H1 (cell line): ENCODE measurements at regions not wholly inside any gene's neighbourhood (a gene's known extent, or its start where the extent isn't known, plus 50 kb on each side); places are given as distances from the start of the nearest gene placed in this dataset.

Source experiments
- CTCF ChIA-PET: fragments of 300-600 bp; sonication (Branson Sonifier 250); formaldehyde crosslinking; loops from one replicate; lab custom pipeline; 2021; ENCODE audit not compliant: partially characterized antibody; lab: Charles Lee
- POLR2A ChIA-PET: fragments of 300-600 bp; sonication (Branson Sonifier 250); formaldehyde crosslinking; loops from one replicate; lab custom pipeline; 2021; ENCODE audit warnings: inconsistent platforms; ENCODE audit not compliant: partially characterized antibody; lab: Charles Lee
- DNase-seq, 2 experiments: peaks; one replicate each; pipeline versions ENCODE4 v3.0.0 to v3.0.0-alpha.2; 2010 to 2022; ENCODE audit warnings: low spot score in 2 of 2, low read depth in 1 of 2, mixed read lengths in 1 of 2
- FAIRE-seq: peaks from 2 replicates; lab custom pipeline; 2011; peaks lifted over from hg19 to GRCh38; lab: Jason Lieb, UNC
- H2AFZ ChIP-seq: 2 replicates; pipeline ENCODE4 v1.8.1; 2012; ENCODE audit warnings: low read length, inconsistent platforms
- H2AK5ac ChIP-seq: 2 replicates; pipeline ENCODE4 v1.6.1; 2013; ENCODE audit warnings: low read depth, low read length
- H2BK120ac ChIP-seq: replicated peaks from 2 replicates; pipeline ENCODE3; 2013; ENCODE audit warnings: low read depth, low read length, inconsistent platforms
- H2BK12ac ChIP-seq: 2 replicates; pipeline ENCODE4 v1.6.1; 2013; ENCODE audit warnings: low read depth, low read length
- H2BK15ac ChIP-seq: 2 replicates; pipeline ENCODE4 v1.6.1; 2013; ENCODE audit warnings: low read length
- H2BK20ac ChIP-seq: 2 replicates; pipeline ENCODE4 v1.6.1; 2013; ENCODE audit warnings: low read length
- H2BK5ac ChIP-seq: 2 replicates; pipeline ENCODE4 v1.6.1; 2013; ENCODE audit warnings: low read depth, low read length
- H3K14ac ChIP-seq: 2 replicates; pipeline ENCODE4 v1.6.1; 2013; ENCODE audit warnings: inconsistent platforms; ENCODE audit not compliant: insufficient read length
- H3K18ac ChIP-seq: 2 replicates; pipeline ENCODE4 v1.6.1; 2013; ENCODE audit warnings: low read length; ENCODE audit errors: extremely low read depth
- H3K23ac ChIP-seq: 2 replicates; pipeline ENCODE4 v1.6.1; 2013; ENCODE audit warnings: inconsistent platforms; ENCODE audit not compliant: insufficient read length
- H3K23me2 ChIP-seq: 2 replicates; pipeline ENCODE4 v1.6.1; 2013; ENCODE audit warnings: low read depth, low read length
- H3K27ac ChIP-seq: 2 replicates; pipeline ENCODE4 v1.6.1; 2011; ENCODE audit warnings: low read depth, low read length, inconsistent platforms
- H3K27me3 ChIP-seq, 4 experiments: replicated peaks in 1 of 4; 1 replicate in 1 of 4; 2 replicates in 3 of 4; pipeline versions ENCODE4 v1.6.1 to v1.8.1; 2011 to 2013; ENCODE audit warnings: low read length in 3 of 4, mild to moderate bottlenecking in 3 of 4, inconsistent platforms in 2 of 4, mixed read lengths in 2 of 4, moderate library complexity in 1 of 4; ENCODE audit not compliant: control insufficient read depth in 3 of 4, insufficient read depth in 3 of 4; ENCODE audit errors: extremely low read depth in 1 of 4
- H3K36me3 ChIP-seq, 4 experiments: 2 replicates each; pipeline versions ENCODE4 v1.6.1 to v1.8.1; 2011 to 2013; ENCODE audit warnings: mild to moderate bottlenecking in 4 of 4, low read length in 3 of 4, moderate library complexity in 2 of 4, control low read depth in 1 of 4, inconsistent platforms in 1 of 4; ENCODE audit not compliant: insufficient read depth in 4 of 4, control insufficient read depth in 2 of 4
- H3K4ac ChIP-seq: replicated peaks from 2 replicates; pipeline ENCODE3; 2013; ENCODE audit warnings: low read length, low read depth, mixed read lengths, inconsistent platforms; ENCODE audit not compliant: insufficient read length
- H3K4me1 ChIP-seq, 4 experiments: replicated peaks in 1 of 4; 1 replicate in 1 of 4; 2 replicates in 3 of 4; pipeline versions ENCODE4 v1.6.1 to v1.8.1; 2011 to 2013; ENCODE audit warnings: low read length in 3 of 4, inconsistent platforms in 2 of 4, mixed read lengths in 1 of 4; ENCODE audit not compliant: insufficient read depth in 4 of 4, control insufficient read depth in 3 of 4
- H3K4me2 ChIP-seq, 2 experiments: 2 replicates each; pipeline versions ENCODE4 v1.6.1 to v1.8.1; 2011 to 2013; ENCODE audit warnings: low read depth in 2 of 2, low read length in 2 of 2, control low read depth in 1 of 2, inconsistent platforms in 1 of 2, mild to moderate bottlenecking in 1 of 2; ENCODE audit not compliant: insufficient read depth in 1 of 2
- H3K4me3 ChIP-seq, 4 experiments: fragments of 200-600, 300-600 bp in 1 of 4; sonication (generic), shearing (Covaris generic), sonication (Bioruptor Twin) in 1 of 4; 2 replicates each; pipeline versions ENCODE4 v1.5.1 to v1.8.1; 2011 to 2016; ENCODE audit warnings: low read length in 4 of 4, low read depth in 3 of 4, control low read depth in 2 of 4, inconsistent platforms in 2 of 4, mild to moderate bottlenecking in 2 of 4, mixed read lengths in 1 of 4, moderate library complexity in 1 of 4; ENCODE audit not compliant: insufficient read depth in 2 of 4; ENCODE audit errors: extremely low read depth in 1 of 4
- H3K56ac ChIP-seq: replicated peaks from 2 replicates; pipeline ENCODE3; 2013; ENCODE audit warnings: low read depth, mild to moderate bottlenecking, mixed read lengths, low read length, inconsistent platforms; ENCODE audit not compliant: insufficient read length
- H3K79me1 ChIP-seq: 2 replicates; pipeline ENCODE4 v1.6.1; 2013; ENCODE audit warnings: low read depth, low read length, control low read depth
- H3K79me2 ChIP-seq, 2 experiments: 2 replicates each; pipeline versions ENCODE4 v1.6.1 to v1.8.1; 2012 to 2013; ENCODE audit warnings: low read length in 2 of 2, mild to moderate bottlenecking in 2 of 2, inconsistent platforms in 1 of 2; ENCODE audit not compliant: insufficient read depth in 2 of 2, control insufficient read depth in 1 of 2
- H3K9ac ChIP-seq, 4 experiments: replicated peaks in 1 of 4; 1 replicate in 1 of 4; 2 replicates in 3 of 4; pipeline versions ENCODE4 v1.6.1 to v1.8.1; 2011 to 2013; ENCODE audit warnings: low read depth in 3 of 4, low read length in 3 of 4, control low read depth in 2 of 4, mild to moderate bottlenecking in 2 of 4, moderate library complexity in 2 of 4, inconsistent platforms in 1 of 4; ENCODE audit errors: extremely low read depth in 1 of 4
- H3K9me3 ChIP-seq, 2 experiments: 2 replicates each; pipeline versions ENCODE4 v1.6.1 to v1.8.1; 2012 to 2013; ENCODE audit warnings: mild to moderate bottlenecking in 2 of 2, moderate library complexity in 2 of 2, control low read depth in 1 of 2, inconsistent platforms in 1 of 2, low read depth in 1 of 2, low read length in 1 of 2, mixed read lengths in 1 of 2; ENCODE audit not compliant: insufficient read depth in 2 of 2
- H4K20me1 ChIP-seq, 2 experiments: replicated peaks in 1 of 2; 2 replicates each; pipeline versions ENCODE3 to v1.8.1; 2011 to 2013; ENCODE audit warnings: inconsistent platforms in 2 of 2, low read length in 2 of 2, mild to moderate bottlenecking in 1 of 2; ENCODE audit not compliant: insufficient read depth in 2 of 2, control insufficient read depth in 1 of 2
- H4K5ac ChIP-seq: 2 replicates; pipeline ENCODE4 v1.6.1; 2013; ENCODE audit warnings: low read length, low read depth, mixed read lengths, inconsistent platforms; ENCODE audit not compliant: insufficient read length
- H4K8ac ChIP-seq: 2 replicates; pipeline ENCODE4 v1.8.0; 2013; ENCODE audit warnings: mild to moderate bottlenecking, moderate library complexity, low read length, inconsistent platforms; ENCODE audit not compliant: insufficient read depth; ENCODE audit errors: extremely low read depth
- H4K91ac ChIP-seq: replicated peaks from 2 replicates; pipeline ENCODE3; 2013; ENCODE audit warnings: low read length, mixed read lengths, inconsistent platforms; ENCODE audit not compliant: insufficient read length
- CREB1 ChIP-seq: IDR thresholded peaks from 2 replicates; pipeline ENCODE4 v1.6.1; 2012; ENCODE audit warnings: inconsistent platforms
- EP300 ChIP-seq, 2 experiments: IDR thresholded peaks; 1 replicate in 1 of 2; 2 replicates in 1 of 2; pipeline ENCODE4 v1.6.1; 2011 to 2012; ENCODE audit warnings: low read depth in 2 of 2, low read length in 2 of 2, mild to moderate bottlenecking in 2 of 2, borderline replicate concordance in 1 of 2, inconsistent platforms in 1 of 2, moderate library complexity in 1 of 2
- JUND ChIP-seq: IDR thresholded peaks from 2 replicates; pipeline ENCODE4 v1.6.1; 2011; ENCODE audit warnings: mild to moderate bottlenecking, improper control_type of control experiment, low read length
- KDM4A ChIP-seq: IDR thresholded peaks from one replicate; pipeline ENCODE4 v1.7.1; 2012; ENCODE audit warnings: low read depth, mild to moderate bottlenecking, moderate library complexity, low read length, inconsistent platforms; ENCODE audit not compliant: severe bottlenecking
- NRF1 ChIP-seq: IDR thresholded peaks from 2 replicates; pipeline ENCODE4 v1.6.1; 2011; ENCODE audit warnings: mild to moderate bottlenecking, low read depth, low read length, improper control_type of control experiment
- SP1 ChIP-seq: IDR thresholded peaks from 2 replicates; pipeline ENCODE4 v1.6.1; 2011; ENCODE audit warnings: low read depth, low read length
- TBP ChIP-seq: IDR thresholded peaks from 2 replicates; pipeline ENCODE4 v1.6.1; 2011; ENCODE audit warnings: low read depth, low read length, improper control_type of control experiment
- TCF12 ChIP-seq: IDR thresholded peaks from 2 replicates; pipeline ENCODE4 v1.6.1; 2011; ENCODE audit warnings: low read depth, mild to moderate bottlenecking, low read length
- WGBS, 2 experiments: shearing (Covaris generic) in 1 of 2; methylation state at CpG; one replicate each; pipeline versions ENCODE4 v1.1.6 to v1.1.7; 2013 to 2015; ENCODE audit warnings: low lambda C conversion rate in 2 of 2, mixed read lengths in 2 of 2, inconsistent platforms in 1 of 2, low coverage in 1 of 2, missing lambda C conversion rate in 1 of 2; ENCODE audit not compliant: insufficient replicate concordance in 2 of 2, insufficient coverage in 1 of 2, insufficient read length in 1 of 2; ENCODE audit errors: extremely low coverage in 1 of 2, missing lambda C conversion rate in 1 of 2; 5-methylcytosine and 5-hydroxymethylcytosine counted together

- Histone ChIP-seq H4K20me1 (no peaks in the 10 kb centered on the region), H3K79me2 (no peaks in the 10 kb centered on the region), H3K14ac (no peak overlapping the region), H2BK12ac (0 out of 2 replicates have a peak overlapping the region, but pooled peaks have one; percentile 13), H3K4me2 (peak overlapping the region in 1 of 2 experiments; percentile 43; a peak in 2 of 4 replicates), H3K23me2 (no peaks in the 10 kb centered on the region), H2BK5ac (peak overlapping the region; percentile 6; the same call in 1 of the 2 replicates), H3K27me3 (no peaks in the 10 kb centered on the region), H3K4me3 (no peak overlapping the region; a peak in 1 of 8 replicates), H4K8ac (no peak overlapping the region), H3K18ac (no peak overlapping the region; the same call in 1 of the 2 replicates), H4K91ac (no peak overlapping the region), H3K4me1 (peaks cover 0 to 3% (median 0%) of the 10 kb centered on the region in 4 experiments; a peak in 1 of 7 replicates), H2BK15ac (no peak overlapping the region), H2AFZ (no peak overlapping the region), H3K79me1 (no peaks in the 10 kb centered on the region), H2BK120ac (no peak overlapping the region), H2AK5ac (no peak overlapping the region), H3K56ac (no peak overlapping the region), H4K5ac (no peak overlapping the region), H3K4ac (no peak overlapping the region), H2BK20ac (peak overlapping the region; percentile 97), H3K27ac (peak overlapping the region; percentile 68; the same call in 1 of the 2 replicates), H3K9ac (no peak overlapping the region), H3K9me3 (peaks cover 13 to 20% of the 10 kb centered on the region in 2 experiments; a peak in 3 of 4 replicates), H3K36me3 (no peaks in the 10 kb centered on the region), H3K23ac (no peak overlapping the region)
- no peak for FAIRE-seq
- WGBS, 2 experiments, result 62% methylated on average over 10 of the region's 10 CpGs; no CpG with 5 or more reads in 1 of the 2 experiments
- peak in 1 of 2 experiments; percentile 47 for DNase-seq
- ChIA-PET POLR2A (interaction anchor here (0.6 to 1.2 kb wide), 2 partner anchors 67 to 125 kb away, joined by 3 read pairs; no protein-coding TSS in a partner anchor), CTCF (no interaction called here)
- TF ChIP-seq KDM4A (no peak), JUND (0 out of 2 replicates have a peak, but pooled peaks have one; percentile 11), CREB1 (no peak), SP1 (peak; percentile 64; the same call in 1 of the 2 replicates), TBP (peak; percentile 74), NRF1 (no peak), TCF12 (no peak), EP300 (IDR thresholded peaks at IDR 0.05; ENCODE audit: borderline replicate concordance in 1 of 2, low read depth in 2 of 2, low read length in 2 of 2) (0 out of 3 replicates have a peak, but pooled peaks of 1 of the 2 experiments have one; percentile 69)
These were observed 181.3 kb upstream of the FOXK1 start for GRCh38 chr7:4500812-4501211.
